Stimulated activated CD4-positive, alpha-beta T cell treated with anti-CD3 and anti-CD28 coated beads, Interleukin-15, amount 100 ng/mL, for 48 hours (primary cell): ENCODE measurements at regions not wholly inside any gene's neighbourhood (a gene's known extent, or its start where the extent isn't known, plus 50 kb on each side); places are given as distances from the start of the nearest gene placed in this dataset.

ENCODE experiments used
- DNase-seq, 2 donors: peaks; one replicate each; pipeline ENCODE4 v3.0.0-alpha.2; 2020; ENCODE audit warnings: low read depth in 2 of 2

GRCh38 chr2:51505533-51505932 is 473.6 kb upstream of the NRXN1 start:
- DNase-seq: no peak

GRCh38 chr2:51490576-51491234 is 458.8 kb upstream of the NRXN1 start:
- DNase-seq: no peak

GRCh38 chr2:51484605-51485004 is 452.7 kb upstream of the NRXN1 start:
- no peak for DNase-seq

GRCh38 chr2:51483720-51484119 is 451.8 kb upstream of the NRXN1 start:
- DNase-seq: no peak

- no peak for DNase-seq
These were observed 440.9 kb upstream of the NRXN1 start for GRCh38 chr2:51472783-51473182.

- DNase-seq: no peak
These were observed 440.4 kb upstream of the NRXN1 start for GRCh38 chr2:51472300-51472699.

- no peak for DNase-seq
These were observed 437.2 kb upstream of the NRXN1 start for GRCh38 chr2:51469102-51469501.

GRCh38 chr2:51465326-51465725 is 433.4 kb upstream of the NRXN1 start:
- DNase-seq: no peak

GRCh38 chr2:51454177-51454576 is 422.2 kb upstream of the NRXN1 start:
- DNase-seq: no peak

GRCh38 chr2:51448911-51449310 is 417.0 kb upstream of the NRXN1 start:
- no peak for DNase-seq

- DNase-seq: no peak
These were observed 409.9 kb upstream of the NRXN1 start for GRCh38 chr2:51441786-51442185.

- DNase-seq: no peak
These were observed 392.5 kb upstream of the NRXN1 start for GRCh38 chr2:51424418-51424817.

- DNase-seq: no peak
These were observed 388.6 kb upstream of the NRXN1 start for GRCh38 chr2:51420511-51420910.

GRCh38 chr2:51413726-51414125 is 381.8 kb upstream of the NRXN1 start:
- DNase-seq: no peak

- no peak for DNase-seq
These were observed 378.4 kb upstream of the NRXN1 start for GRCh38 chr2:51410331-51410730.

GRCh38 chr2:51409920-51410319 is 378.0 kb upstream of the NRXN1 start:
- DNase-seq: no peak

GRCh38 chr2:51404226-51404625 is 372.3 kb upstream of the NRXN1 start:
- no peak for DNase-seq

GRCh38 chr2:51401546-51401945 is 369.6 kb upstream of the NRXN1 start:
- DNase-seq: no peak

GRCh38 chr2:51387235-51387634 is 355.3 kb upstream of the NRXN1 start:
- no peak for DNase-seq

GRCh38 chr2:51379997-51380396 is 348.1 kb upstream of the NRXN1 start:
- no peak for DNase-seq

GRCh38 chr2:51368250-51368649 is 336.3 kb upstream of the NRXN1 start:
- no peak for DNase-seq

- DNase-seq: no peak
These were observed 318.2 kb upstream of the NRXN1 start for GRCh38 chr2:51350100-51350499.

- DNase-seq: no peak
These were observed 313.0 kb upstream of the NRXN1 start for GRCh38 chr2:51344886-51345285.
